Esophagus muscularis mucosa (tissue), 4 donors: ENCODE measurements at regions not wholly inside any gene's neighbourhood (a gene's known extent, or its start where the extent isn't known, plus 50 kb on each side); places are given as distances from the start of the nearest gene placed in this dataset.
A peak's percentile ranks its signal among the peaks of the same experiment; 100 is the strongest.

Source experiments
- DNase-seq: peaks from one replicate; pipeline ENCODE4 v3.0.0-alpha.2; 2017; ENCODE audit errors: extremely low spot score
- H3K27ac ChIP-seq, 4 donors: fragments of 200-600 bp; sonication (generic); replicated peaks in 1 of 4; 1 replicate in 3 of 4; 2 replicates in 1 of 4; pipeline ENCODE4 v1.5.1; 2016 to 2019; ENCODE audit warnings: mild to moderate bottlenecking in 1 of 4
- H3K27me3 ChIP-seq, 4 donors: fragments of 200-600 bp; sonication (generic); one replicate each; pipeline versions ENCODE4 v1.5.1 to v1.6.0; 2016 to 2019
- H3K36me3 ChIP-seq, 4 donors: fragments of 200-600 bp; sonication (generic); one replicate each; pipeline ENCODE4 v1.5.1; 2016 to 2019
- H3K4me1 ChIP-seq, 4 donors: fragments of 200-600 bp; sonication (generic); one replicate each; pipeline ENCODE4 v1.5.1; 2016 to 2019
- H3K4me3 ChIP-seq, 4 donors: fragments of 200-600 bp; sonication (generic); 1 replicate in 2 of 4; 2 replicates in 2 of 4; pipeline ENCODE4 v1.5.1; 2016 to 2019; ENCODE audit warnings: mild to moderate bottlenecking in 4 of 4, moderate library complexity in 1 of 4
- H3K9me3 ChIP-seq, 4 donors: fragments of 200-600 bp; sonication (generic); 1 replicate in 3 of 4; 2 replicates in 1 of 4; pipeline ENCODE4 v1.5.1; 2016 to 2019
- CTCF ChIP-seq, 3 experiments: fragments of 200-600 bp in 2 of 3; fragments of 450-650 bp in 1 of 3; sonication (generic) in 2 of 3; IDR thresholded peaks; one replicate each; pipeline ENCODE4 v1.5.1; 2017 to 2019; ENCODE audit warnings: antibody characterized with exemption in 3 of 3, mild to moderate bottlenecking in 2 of 3, moderate library complexity in 1 of 3
- EP300 ChIP-seq: sonication (generic); formaldehyde crosslinking; IDR thresholded peaks from one replicate; pipeline ENCODE4 v1.6.1; 2017; ENCODE audit warnings: antibody characterized with exemption
- POLR2A ChIP-seq: fragments of 450-650 bp; IDR thresholded peaks from one replicate; pipeline ENCODE4 v1.6.1; 2017; ENCODE audit warnings: antibody characterized with exemption, moderate library complexity, mild to moderate bottlenecking, low read depth
- POLR2AphosphoS5 ChIP-seq, 2 donors: sonication (generic); formaldehyde crosslinking; IDR thresholded peaks; one replicate each; pipeline ENCODE4 v1.6.1; 2017; ENCODE audit warnings: antibody characterized with exemption in 2 of 2
- WGBS: methylation state at CpG from one replicate; pipeline ENCODE4 v1.1.5; 2018; 5-methylcytosine and 5-hydroxymethylcytosine counted together
- intact Hi-C: fragments of 100-400 bp; cut with DNase I; formaldehyde crosslinking; loops from one replicate; pipeline ENCODE4 v1.15.1; 2023

GRCh38 chr14:46368275-46368674 is 283.3 kb downstream of the RPL10L start:
- H3K4me3 ChIP-seq = no peak overlapping the region
- H3K36me3 ChIP-seq = no peaks in the 10 kb centered on the region
- no peaks in the 10 kb centered on the region for H3K4me1 ChIP-seq
- H3K9me3 ChIP-seq = peaks cover 0 to 5% (median 0%) of the 10 kb centered on the region in 4 donors
- H3K27ac ChIP-seq = no peak overlapping the region
- no peak for TF ChIP-seq POLR2AphosphoS5 (IDR thresholded peaks at IDR 0.05)
- no peak for TF ChIP-seq EP300
- TF ChIP-seq POLR2A = no peak
- no peak for TF ChIP-seq CTCF (IDR thresholded peaks at IDR 0.05)
- 63% methylated on average over 3 of the region's 3 CpGs for WGBS
- DNase-seq = no peak
- no peaks in the 10 kb centered on the region for H3K27me3 ChIP-seq
- intact Hi-C loops = no loop called here

- H3K4me1 ChIP-seq = no peaks in the 10 kb centered on the region
- no peaks in the 10 kb centered on the region for H3K27me3 ChIP-seq
- intact Hi-C loops = no loop called here
- no peaks in the 10 kb centered on the region for H3K9me3 ChIP-seq
- no peak overlapping the region for H3K27ac ChIP-seq
- H3K4me3 ChIP-seq = no peak overlapping the region
- 68% methylated on average over 1 of the region's 1 CpG for WGBS
- H3K36me3 ChIP-seq = no peaks in the 10 kb centered on the region
- TF ChIP-seq CTCF (IDR thresholded peaks at IDR 0.05) (no peak), POLR2AphosphoS5 (IDR thresholded peaks at IDR 0.05) (no peak), EP300 (no peak)
- no peak for DNase-seq
Measured at GRCh38 chr14:46352844-46353243, 298.7 kb downstream of the RPL10L start.

- Histone ChIP-seq H3K9me3 (peaks cover 0 to 4% (median 0%) of the 10 kb centered on the region in 4 donors), H3K36me3 (no peaks in the 10 kb centered on the region), H3K4me3 (no peak overlapping the region), H3K27me3 (no peaks in the 10 kb centered on the region), H3K4me1 (no peaks in the 10 kb centered on the region), H3K27ac (no peak overlapping the region)
- DNase-seq = no peak
- intact Hi-C loops = no loop called here
- WGBS = 37% methylated on average over 4 of the region's 4 CpGs
- TF ChIP-seq CTCF (IDR thresholded peaks at IDR 0.05) (peak in 1 of 3 experiments; percentile 36), POLR2AphosphoS5 (IDR thresholded peaks at IDR 0.05) (no peak)
Measured at GRCh38 chr14:46344327-46344937, 307.1 kb downstream of the RPL10L start.

- intact Hi-C loops = no loop called here
- no peaks in the 10 kb centered on the region for H3K9me3 ChIP-seq
- H3K36me3 ChIP-seq = no peaks in the 10 kb centered on the region
- 82% methylated on average over 2 of the region's 2 CpGs for WGBS
- H3K27ac ChIP-seq = no peak overlapping the region
- H3K27me3 ChIP-seq = no peaks in the 10 kb centered on the region
- H3K4me1 ChIP-seq = no peaks in the 10 kb centered on the region
- no peak for DNase-seq
- TF ChIP-seq POLR2A (no peak), POLR2AphosphoS5 (IDR thresholded peaks at IDR 0.05) (no peak)
- no peak overlapping the region for H3K4me3 ChIP-seq
Measured at GRCh38 chr14:46325777-46326176, 325.8 kb downstream of the RPL10L start.

GRCh38 chr14:46325157-46325556 is 326.4 kb downstream of the RPL10L start:
- H3K4me1 ChIP-seq = no peaks in the 10 kb centered on the region
- no peak overlapping the region for H3K4me3 ChIP-seq
- 86% methylated on average over 5 of the region's 5 CpGs for WGBS
- DNase-seq = no peak
- no peaks in the 10 kb centered on the region for H3K9me3 ChIP-seq
- H3K27ac ChIP-seq = no peak overlapping the region
- H3K27me3 ChIP-seq = no peaks in the 10 kb centered on the region
- H3K36me3 ChIP-seq = no peaks in the 10 kb centered on the region
- no peak for TF ChIP-seq EP300
- TF ChIP-seq POLR2A = no peak
- no peak for TF ChIP-seq CTCF (IDR thresholded peaks at IDR 0.05)
- TF ChIP-seq POLR2AphosphoS5 (IDR thresholded peaks at IDR 0.05) = no peak
- intact Hi-C loops = no loop called here
